GM18868 (cell line): ENCODE measurements at regions not wholly inside any gene's neighbourhood (a gene's known extent, or its start where the extent isn't known, plus 50 kb on each side); places are given as distances from the start of the nearest gene placed in this dataset.
A peak's percentile ranks its signal among the peaks of the same experiment; 100 is the strongest.
"Not testable (repeated sequence)": the region's sequence is repeated elsewhere in the genome, so short reads cannot be mapped to it uniquely, and the experiment has no call there.

Source experiments
- ATAC-seq: cut with Tn5 transposase; IDR thresholded peaks from one replicate; pipeline ENCODE4 v1.9.1; 2021; ENCODE audit warnings: mild to moderate bottlenecking, moderate library complexity; ENCODE audit not compliant: unreplicated experiment

DNA sequence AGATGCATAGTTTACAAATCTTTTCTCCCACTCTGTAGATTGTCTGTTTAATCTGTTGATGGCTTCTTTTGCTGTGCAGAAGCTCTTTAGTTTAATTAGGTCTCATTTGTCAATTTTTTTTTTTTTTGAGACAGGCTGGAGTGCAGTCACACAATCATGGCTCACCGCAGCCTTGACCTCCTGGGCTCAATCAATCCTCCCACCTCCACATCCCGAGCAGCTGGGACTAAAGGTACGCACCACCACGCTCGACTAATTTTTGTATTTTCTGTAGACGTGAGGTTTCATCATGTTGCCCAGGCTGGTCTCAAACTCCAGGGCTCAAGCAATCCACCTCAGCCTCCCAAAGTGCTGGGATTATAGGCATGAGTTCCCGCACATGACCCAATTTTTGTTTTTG lies 1655.8 kb downstream of the REEP3 start:
- no peak for ATAC-seq

DNA sequence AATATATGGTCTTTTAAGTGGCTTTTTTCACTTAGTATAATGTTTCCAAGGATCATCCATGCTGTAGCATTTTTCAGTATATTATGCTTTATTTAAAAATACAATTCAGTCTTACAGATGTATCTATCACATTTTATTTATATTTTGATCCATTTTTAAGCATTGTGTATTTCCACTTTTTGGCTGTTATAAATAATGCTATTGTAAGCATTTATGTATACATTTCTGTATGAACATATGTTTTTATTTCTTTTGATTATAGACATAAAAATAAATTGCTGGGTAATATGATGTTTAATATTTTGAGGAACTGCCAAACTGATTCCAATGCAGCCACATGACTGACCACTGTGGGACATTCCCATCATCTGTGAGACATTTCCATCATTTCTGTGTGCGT lies 1662.0 kb downstream of the REEP3 start:
- ATAC-seq = no peak

DNA sequence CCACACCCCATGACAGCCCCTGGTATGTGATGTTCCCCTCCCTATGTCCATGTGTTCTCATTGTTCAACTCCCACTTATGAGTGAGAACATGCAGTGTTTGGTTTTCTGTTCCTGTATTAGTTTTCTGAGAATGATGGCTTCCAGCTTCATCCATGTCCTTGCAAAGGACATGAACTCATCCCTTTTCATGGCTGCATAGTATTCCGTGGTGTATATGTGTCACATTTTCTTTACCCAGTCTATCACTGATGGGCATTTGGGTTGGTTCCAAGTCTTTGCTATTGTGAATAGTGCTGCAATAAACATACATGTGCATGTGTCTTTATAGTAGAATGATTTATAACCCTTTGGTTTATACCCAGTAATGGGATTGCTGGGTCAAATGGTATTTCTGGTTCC lies 1665.5 kb downstream of the REEP3 start:
- not testable (repeated sequence) for ATAC-seq

DNA sequence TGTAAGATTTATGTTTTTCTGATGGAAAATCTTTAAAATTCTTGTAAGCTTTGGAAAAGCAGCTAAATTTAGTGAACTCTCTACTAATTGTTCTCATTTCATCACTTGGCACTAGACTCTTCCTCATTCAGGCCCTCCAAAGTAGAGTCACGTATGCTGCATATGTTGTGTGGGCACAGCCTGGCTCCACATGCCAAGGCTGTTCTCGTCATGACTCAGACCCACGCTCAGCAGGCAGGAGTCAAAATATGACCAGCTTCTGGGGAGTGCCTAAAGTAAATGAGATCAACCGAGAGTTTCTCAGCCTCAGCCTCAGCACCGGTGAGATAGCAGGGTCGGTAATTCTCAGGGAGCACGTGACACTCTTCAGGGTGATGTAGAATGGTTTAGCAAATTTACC lies 1672.9 kb downstream of the REEP3 start:
- ATAC-seq = no peak

DNA sequence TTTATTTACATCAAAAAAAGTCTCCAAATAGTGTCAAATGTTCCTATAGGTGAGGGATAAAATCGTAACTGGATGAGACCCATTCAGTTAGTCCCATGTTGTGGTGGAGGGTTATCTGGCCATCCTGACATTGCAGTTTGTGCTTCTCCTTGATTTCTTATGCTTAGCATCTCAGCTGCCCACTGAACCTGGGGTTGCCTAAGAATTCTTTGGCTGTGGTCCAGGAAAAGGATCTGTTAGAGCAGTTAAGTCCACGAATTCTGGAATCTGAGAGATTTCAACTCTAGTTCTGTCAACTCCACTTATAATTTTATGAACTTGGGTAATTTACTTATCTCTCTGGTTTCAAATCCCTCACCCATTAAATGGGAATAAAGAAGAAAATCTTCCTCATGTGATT lies 1673.4 kb downstream of the REEP3 start:
- ATAC-seq = no peak

DNA sequence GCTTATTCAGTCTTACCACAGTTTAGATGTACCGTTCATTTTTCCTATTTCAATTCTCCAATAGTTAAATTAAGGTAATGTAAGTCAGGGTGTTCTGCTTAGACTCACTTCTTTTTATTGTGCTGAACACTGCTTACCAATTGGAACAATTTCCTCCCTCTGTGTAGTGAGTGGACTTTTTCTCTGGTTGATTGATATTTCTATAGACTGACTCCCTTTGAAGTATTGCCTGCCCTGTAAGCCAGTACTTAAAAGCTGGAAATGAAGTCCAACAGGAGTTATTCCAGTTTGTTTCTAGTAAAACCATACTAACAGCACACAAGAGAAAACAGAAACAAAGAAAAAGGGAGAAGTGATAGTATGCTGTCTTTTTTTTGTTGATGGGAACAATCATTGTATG lies 1674.9 kb downstream of the REEP3 start:
- ATAC-seq = no peak

DNA sequence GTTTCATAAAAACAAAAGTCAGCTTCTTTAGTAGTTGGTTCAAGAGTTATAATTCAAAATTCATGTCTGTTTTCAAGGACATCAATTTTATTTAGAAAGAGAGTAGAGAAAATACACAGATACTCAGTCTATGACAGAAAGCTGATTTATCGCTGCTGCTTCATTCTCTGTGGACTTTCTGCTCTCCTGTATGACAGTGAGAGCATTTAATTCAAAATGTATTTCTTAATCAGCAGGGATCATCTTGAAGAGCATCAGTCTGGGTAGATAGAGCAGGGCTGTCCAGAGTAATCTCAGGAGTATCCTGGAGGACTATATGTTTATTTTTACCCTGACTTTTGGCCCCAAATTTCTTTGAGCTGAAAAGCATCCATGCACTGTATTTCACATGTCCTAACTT lies 1676.7 kb downstream of the REEP3 start:
- ATAC-seq = no peak

DNA sequence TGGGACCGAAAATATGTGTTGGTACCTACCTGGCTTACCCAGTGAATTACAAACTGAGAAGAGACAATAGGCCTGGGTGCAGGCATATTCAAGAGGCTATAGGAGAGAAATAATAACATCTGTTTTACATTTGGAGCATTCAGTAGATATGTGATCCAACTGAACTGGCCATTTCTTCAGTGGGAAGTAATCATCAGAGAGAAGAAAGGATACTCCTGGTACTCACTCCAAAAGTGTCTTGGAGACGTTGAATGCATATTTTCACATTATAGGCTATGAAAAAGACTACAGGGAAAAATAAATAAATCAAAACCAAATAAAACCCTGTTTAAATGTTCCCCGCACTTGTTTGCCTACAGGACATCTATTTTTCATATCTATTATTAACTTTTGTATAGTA lies 1680.3 kb downstream of the REEP3 start:
- ATAC-seq = no peak

DNA sequence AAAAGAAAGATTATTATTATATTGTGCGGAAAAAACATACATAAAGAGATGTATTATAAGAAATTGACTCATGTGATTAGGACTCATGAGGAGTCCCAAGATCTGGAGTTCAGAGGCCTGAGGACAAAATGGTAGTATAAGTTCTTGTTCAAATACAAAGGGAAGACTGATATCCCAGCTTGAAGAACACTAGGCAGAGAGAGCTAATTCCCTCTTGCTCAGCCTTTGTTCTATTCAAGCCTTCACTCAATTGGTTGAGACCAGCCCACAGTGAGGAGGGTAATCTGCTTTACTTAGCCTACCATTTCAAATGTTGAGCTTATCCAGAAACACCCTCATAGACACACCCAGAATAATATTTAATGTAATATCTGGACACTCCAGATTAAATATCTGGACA lies 1683.8 kb downstream of the REEP3 start:
- no peak for ATAC-seq

DNA sequence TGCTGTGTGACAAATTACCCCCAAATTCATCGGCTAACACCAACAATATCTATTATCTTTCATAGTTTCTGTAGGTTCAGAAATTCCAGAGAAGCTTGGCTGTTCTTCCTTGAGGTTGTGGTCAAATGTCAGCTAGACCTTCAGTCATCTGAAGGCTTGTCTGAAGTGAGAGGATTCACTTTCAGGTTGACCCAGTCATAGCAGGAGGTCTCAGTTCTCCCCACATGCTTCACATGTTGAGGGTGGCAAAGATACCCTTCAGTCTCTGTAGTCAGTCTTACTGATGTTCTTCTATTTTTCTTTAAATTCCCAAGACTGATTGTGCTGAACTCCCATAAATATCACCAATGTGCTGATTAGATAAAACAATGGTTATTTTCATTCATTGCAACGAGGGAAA lies 1692.0 kb downstream of the REEP3 start:
- ATAC-seq = peak; percentile 62

DNA sequence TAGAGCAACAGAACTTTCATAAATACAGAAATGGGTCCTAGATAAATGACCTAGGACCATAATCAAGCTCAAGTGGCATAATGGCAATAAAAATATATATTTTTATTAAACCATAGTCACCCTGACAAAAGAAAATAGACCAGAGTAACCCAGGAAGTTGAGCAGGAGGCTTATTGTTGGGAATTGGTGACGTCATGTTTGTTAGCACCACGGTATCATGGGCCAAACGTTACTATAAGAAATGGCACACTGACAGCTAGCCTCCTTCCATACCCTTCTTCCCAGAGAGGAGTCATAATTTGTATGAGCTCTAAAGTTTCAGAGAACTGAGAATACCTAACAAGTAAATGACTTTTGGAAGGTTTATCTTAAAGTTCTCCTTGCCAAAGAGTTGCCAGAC lies 1698.2 kb downstream of the REEP3 start:
- ATAC-seq = no peak

DNA sequence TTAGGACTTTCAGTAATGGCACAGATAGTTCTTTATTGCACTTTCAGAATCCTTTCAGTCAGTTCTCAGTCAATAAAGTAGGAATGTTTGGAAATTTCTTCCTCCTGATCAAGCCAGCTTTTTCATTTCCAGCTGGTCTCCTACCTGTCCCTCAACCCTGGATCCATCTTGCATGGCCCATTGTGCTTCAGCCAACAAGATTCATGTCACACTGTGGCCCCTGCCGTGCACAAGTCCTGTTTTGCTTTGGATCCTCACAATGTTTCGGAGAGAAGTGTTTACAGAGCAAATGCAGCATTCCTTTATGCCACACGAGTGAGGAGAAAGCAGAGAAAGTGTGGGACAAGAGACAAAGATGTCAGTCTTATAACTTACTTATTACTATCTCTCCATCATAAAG lies 1694.7 kb upstream of the LRRTM3 start:
- no peak for ATAC-seq

DNA sequence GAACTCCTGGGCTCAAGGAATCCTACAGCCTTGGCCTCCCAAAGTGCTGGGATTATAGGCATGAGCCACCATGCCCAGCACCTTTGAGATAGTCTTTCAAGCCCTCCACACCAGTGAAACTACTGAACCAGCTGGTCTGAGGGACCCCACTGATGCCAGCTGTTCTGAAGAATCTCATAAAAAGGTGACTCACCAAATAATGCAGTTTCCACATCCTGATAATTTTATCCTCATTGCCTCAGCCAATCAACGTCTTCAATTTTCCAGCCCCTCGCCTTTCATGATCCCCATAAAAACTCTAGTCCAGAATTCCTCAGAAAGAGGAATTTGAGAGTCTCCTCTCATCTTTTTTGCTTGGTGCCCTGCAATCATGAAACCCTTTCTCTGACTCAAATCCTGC lies 1691.6 kb upstream of the LRRTM3 start:
- ATAC-seq = no peak

DNA sequence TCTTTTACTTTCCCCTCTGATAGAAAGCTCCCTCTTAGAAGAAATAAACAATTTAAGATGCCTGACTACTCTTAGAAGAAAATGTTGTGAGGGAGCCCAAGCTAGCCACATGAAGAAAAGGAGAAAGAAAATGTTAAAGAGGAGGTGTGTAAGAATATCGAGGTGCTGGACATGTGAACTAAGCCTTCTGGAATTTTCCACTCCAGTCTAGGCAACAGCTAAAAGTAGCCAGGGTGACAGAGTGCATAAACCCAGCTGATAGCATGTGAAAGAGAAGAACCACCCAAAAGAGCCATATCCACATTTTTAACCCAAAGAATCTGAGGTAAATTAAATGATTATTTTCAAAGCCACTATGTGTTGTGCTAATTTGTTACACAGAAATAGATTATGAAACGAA lies 1690.6 kb upstream of the LRRTM3 start:
- no peak for ATAC-seq

DNA sequence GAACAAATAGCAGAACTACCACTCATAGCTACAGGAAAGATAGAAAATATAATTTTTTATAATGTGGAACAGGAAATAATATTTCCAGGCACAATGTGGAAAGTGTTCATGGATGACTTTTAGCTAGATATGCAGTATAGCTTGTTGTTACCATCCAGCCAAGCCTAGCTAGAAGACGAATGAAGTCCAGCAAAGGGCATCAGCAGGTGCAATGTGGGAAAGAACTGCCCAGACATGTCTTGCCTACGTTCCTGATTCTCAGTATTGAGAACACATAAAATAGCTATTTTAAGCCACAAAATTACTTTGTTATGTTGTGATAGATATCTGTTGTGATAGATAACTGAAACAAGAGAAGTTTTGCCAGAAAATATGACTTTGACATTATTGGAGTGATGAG lies 1690.0 kb upstream of the LRRTM3 start:
- no peak for ATAC-seq

DNA sequence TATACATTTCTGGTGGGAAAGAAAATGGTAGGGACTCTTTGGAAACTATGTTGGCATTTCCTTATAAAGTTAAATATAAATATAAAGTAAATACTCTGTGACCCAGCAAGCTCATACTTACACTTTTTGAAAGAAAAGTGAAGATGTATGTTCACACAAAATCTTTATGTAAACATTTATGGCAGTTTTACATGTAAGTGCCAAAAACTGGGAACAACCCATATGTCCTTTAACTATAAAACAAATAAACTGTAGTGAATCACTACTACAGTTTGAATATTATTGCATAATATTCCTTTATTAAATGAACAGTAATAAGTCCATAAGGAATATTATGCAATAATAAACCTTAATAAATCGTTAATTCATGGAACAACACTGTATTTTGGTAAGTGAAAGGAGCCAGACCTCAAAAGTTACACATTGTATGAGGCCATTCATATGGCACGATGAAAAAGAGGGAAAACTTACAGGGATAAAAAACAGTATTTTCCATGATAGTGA lies 1660.3 kb upstream of the LRRTM3 start:
- ATAC-seq = no peak

DNA sequence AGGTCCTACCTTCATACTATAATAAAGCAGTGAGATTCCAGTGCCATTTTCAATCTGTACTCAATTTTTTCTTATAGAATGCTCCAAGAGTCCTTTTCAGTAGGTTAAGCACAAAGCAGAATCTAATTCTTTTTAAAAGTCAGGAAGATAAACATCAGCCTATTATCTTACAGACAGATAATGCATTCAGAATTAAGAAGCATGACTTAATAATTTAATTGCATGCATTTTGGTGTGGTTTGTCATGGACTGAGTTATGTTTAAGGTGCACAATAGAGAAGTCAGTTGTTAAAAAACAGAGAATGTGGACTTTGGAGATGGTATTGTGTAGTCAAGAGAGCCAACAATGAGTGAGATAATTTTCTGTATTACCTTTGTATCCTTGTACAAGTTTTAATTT lies 1656.3 kb upstream of the LRRTM3 start:
- not testable (repeated sequence) for ATAC-seq

DNA sequence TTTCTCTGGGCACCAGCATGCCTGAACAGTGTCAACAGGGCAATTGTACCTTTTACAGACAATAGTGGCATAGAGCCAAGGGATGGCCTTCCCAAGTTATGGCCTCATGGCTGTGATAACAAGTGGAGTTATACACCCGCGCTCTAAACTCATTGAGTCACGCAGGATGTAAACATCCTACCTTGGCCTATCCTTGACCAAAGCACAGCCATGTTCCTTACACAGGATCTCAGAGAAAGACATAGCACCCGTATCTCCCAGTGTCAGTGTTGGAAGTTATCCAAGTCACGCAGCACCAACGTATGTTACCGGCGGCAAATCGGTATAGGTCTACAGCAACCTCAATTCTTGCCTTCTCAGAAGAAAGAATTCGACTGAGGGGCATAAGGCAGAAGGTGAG lies 1654.9 kb upstream of the LRRTM3 start:
- no peak for ATAC-seq

DNA sequence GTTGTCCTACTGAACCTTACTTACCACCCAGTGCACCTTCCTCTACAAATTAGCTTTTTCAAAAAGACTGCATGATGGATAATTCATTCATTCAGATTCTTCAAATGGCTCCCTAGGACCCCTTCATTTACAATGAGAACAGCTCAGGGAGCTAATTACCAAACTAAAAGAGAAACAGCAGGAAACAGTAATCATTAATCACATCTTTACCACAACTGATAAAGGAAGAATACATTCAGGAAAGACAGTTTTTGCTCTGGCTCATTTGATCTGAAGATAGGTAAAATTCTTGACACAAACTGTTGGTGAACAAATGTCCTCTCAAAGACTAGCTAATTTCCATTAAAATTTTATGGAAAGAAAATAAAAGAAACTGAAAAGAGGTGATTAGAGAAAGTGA lies 1652.7 kb upstream of the LRRTM3 start:
- ATAC-seq = no peak

DNA sequence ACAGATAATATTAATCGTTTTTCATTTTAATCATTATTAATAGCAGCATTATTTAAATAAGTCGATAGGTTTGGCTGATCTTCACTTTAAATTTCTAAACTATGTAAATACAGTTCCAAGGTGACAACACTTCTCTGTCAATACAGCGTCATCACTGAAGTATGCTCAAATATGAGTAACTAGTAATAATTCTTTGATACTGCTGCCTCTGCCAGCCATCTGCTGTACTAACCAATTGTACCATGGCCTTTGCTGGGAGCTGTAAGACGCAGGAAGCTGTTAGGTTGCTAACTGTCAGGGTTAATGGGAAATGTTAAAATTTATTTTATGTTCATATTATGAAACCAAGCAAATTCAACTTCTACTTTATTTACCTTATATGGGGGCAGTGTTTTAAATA lies 1650.5 kb upstream of the LRRTM3 start:
- no peak for ATAC-seq

DNA sequence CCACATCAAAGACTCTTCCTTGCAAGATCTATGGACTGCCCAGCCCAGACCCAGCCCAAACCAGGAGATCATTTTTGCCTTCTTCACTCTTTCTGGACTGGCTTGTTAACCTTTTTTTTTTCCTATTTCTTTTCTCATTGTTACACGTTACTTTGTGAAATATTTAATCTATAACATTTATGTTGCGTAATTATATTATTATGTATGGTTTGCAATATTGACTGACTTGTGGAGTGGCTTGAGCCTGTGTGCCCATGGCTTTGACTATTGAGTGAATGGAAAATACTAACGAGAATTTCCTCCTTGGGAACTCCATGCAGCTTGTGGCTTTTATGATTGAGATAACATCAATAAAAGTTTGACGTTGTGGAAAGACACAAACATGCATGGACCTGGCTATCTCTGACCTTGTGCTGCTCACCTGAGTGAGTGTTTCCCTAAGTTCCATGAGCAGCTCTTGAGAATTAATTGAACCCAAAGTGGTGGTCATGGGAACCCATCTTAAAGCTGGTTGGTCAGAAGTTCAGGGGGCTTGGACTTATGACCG lies 1641.3 kb upstream of the LRRTM3 start:
- no peak for ATAC-seq

DNA sequence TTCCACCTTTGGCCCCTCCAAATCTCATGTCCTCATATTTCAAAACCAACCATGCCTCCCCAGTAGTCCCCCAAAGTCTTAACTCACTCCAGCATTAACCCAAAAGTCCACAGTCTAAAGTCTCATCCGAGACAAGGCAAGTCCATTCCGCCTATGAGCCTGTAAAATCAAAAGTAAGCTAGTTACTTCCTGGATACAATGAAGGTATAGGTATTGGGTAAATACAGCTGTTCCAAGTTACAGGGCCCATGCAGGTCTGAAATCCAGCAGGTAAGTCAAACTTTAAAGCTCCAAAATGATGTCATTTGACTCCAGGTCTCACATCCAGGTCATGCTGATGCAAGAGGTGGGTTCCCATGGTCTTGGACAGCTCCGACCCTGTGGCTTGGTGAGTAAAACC lies 1640.1 kb upstream of the LRRTM3 start:
- ATAC-seq = not testable (repeated sequence)

DNA sequence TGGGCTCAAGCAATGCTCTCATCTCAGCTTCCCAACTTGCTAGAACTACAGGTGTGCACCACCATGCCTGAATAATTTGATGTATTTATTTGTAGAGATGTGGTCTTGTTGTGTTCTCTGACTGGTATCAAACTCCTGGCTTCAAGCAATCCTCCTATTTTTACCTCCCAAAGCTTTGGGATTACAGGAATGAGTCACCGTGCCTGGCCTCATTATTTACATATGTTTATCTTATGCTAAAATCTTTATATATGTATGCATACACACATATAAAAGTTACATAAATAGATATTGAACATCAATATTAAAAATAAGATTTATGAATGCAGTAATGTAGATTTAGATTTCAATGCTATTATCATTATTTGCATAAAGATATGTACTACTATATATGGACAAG lies 1634.5 kb upstream of the LRRTM3 start:
- ATAC-seq = no peak

DNA sequence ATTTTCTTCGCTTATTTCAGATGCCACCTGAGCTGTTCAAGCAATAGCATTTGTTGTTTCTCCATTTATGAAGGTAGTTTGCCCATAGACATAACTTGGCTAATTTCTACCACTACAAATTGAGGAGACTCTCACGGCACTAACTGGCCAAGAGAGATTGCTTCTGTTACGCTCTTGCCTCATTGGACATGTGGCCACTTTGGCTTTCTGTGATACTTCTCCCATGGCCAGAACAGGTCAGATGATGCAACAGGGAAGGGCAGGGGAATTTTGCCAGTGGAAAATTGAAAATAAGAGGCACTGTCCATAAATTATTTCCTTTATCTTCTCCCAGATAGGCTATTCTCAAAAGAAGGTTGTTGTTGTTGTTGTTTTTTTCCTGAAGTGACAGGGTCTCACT lies 1633.3 kb upstream of the LRRTM3 start:
- ATAC-seq = no peak
